PFSK-1 (cell line): ENCODE measurements at regions not wholly inside any gene's neighbourhood (a gene's known extent, or its start where the extent isn't known, plus 50 kb on each side); places are given as distances from the start of the nearest gene placed in this dataset.

Experiments
- FOXP2 ChIP-seq: optimal IDR thresholded peaks from 2 replicates; pipeline ENCODE3; 2011; ENCODE audit warnings: borderline replicate concordance, control low read depth, inconsistent platforms; ENCODE audit not compliant: insufficient read depth; ENCODE audit errors: extremely low read length, extremely low read depth
- POLR2AphosphoS5 ChIP-seq: IDR thresholded peaks from 2 replicates; pipeline ENCODE4 v1.6.1; 2012; ENCODE audit warnings: low read depth, mild to moderate bottlenecking, control low read depth, low read length, moderate library complexity
- SIN3A ChIP-seq: IDR thresholded peaks from 2 replicates; pipeline ENCODE4 v1.6.1; 2012; ENCODE audit warnings: mild to moderate bottlenecking, low read length, moderate library complexity, borderline replicate concordance; ENCODE audit not compliant: insufficient read depth
- TAF1 ChIP-seq: IDR thresholded peaks from 2 replicates; pipeline ENCODE4 v1.6.1; 2012; ENCODE audit warnings: low read length, control low read depth, borderline replicate concordance; ENCODE audit not compliant: insufficient read depth
- TF ChIP-seq, protein P1 (sequence below), 2 experiments: IDR thresholded peaks; 2 replicates each; pipeline versions ENCODE4 v1.6.1 to v1.8.0; 2011 to 2012; ENCODE audit warnings: low read depth in 2 of 2, low read length in 2 of 2, control low read depth in 1 of 2, inconsistent platforms in 1 of 2, mild to moderate bottlenecking in 1 of 2, moderate library complexity in 1 of 2; ENCODE audit not compliant: insufficient read depth in 1 of 2

GRCh38 chr6:26296857-26297648 is 67.9 kb upstream of the BTN3A2 start:
- TF ChIP-seq SIN3A (no peak), POLR2AphosphoS5 (no peak), TAF1 (no peak), FOXP2 (no peak)
- TF ChIP-seq, protein P1, sequence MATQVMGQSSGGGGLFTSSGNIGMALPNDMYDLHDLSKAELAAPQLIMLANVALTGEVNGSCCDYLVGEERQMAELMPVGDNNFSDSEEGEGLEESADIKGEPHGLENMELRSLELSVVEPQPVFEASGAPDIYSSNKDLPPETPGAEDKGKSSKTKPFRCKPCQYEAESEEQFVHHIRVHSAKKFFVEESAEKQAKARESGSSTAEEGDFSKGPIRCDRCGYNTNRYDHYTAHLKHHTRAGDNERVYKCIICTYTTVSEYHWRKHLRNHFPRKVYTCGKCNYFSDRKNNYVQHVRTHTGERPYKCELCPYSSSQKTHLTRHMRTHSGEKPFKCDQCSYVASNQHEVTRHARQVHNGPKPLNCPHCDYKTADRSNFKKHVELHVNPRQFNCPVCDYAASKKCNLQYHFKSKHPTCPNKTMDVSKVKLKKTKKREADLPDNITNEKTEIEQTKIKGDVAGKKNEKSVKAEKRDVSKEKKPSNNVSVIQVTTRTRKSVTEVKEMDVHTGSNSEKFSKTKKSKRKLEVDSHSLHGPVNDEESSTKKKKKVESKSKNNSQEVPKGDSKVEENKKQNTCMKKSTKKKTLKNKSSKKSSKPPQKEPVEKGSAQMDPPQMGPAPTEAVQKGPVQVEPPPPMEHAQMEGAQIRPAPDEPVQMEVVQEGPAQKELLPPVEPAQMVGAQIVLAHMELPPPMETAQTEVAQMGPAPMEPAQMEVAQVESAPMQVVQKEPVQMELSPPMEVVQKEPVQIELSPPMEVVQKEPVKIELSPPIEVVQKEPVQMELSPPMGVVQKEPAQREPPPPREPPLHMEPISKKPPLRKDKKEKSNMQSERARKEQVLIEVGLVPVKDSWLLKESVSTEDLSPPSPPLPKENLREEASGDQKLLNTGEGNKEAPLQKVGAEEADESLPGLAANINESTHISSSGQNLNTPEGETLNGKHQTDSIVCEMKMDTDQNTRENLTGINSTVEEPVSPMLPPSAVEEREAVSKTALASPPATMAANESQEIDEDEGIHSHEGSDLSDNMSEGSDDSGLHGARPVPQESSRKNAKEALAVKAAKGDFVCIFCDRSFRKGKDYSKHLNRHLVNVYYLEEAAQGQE (IDR thresholded peaks at IDR 0.05; ENCODE audit: insufficient read depth in 1 of 2, low read depth in 2 of 2, low read length in 2 of 2) = no peak

DNA sequence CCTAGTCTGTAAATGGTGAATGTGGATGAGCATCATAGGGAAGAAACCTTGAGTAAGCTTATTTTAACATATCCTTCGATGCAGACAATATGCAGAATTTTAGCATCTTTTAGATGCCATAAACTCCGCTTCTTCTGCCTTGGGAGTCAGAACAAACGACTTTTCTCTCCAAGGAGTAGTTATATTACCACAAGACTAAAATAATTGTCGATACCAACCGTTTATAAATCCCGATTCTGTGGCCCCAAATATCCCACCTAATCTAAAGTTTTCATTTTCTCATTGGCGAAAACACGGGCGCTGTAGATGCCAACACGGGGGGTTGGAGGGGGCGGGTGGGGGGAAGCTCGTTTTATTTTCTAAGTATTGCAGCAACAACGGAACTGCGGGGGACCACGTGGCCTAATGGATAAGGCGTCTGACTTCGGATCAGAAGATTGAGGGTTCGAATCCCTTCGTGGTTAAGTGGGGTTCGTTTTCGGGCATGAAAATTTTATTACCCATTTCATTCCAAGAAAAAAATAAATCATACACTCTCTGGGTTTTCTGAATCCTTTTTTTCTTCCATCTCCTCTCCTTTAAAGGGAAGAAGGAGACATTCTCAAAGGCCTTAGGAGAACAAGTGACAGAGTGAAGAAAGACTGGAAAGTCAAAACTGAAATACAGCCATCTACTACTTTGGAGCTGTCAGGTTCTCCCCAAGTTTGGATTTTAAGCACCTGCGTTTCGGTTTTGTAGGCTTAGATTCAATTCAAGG is 65.5 kb upstream of the BTN3A2 start:
- TF ChIP-seq, protein P1 (IDR thresholded peaks at IDR 0.05; ENCODE audit: insufficient read depth in 1 of 2, low read depth in 2 of 2, low read length in 2 of 2) = no peak
- no peak for TF ChIP-seq TAF1
- no peak for TF ChIP-seq POLR2AphosphoS5
- TF ChIP-seq SIN3A = no peak
- no peak for TF ChIP-seq FOXP2

GRCh38 chr6:26300043-26300331 is 65.0 kb upstream of the BTN3A2 start:
- TF ChIP-seq TAF1 = no peak
- TF ChIP-seq, protein P1 (IDR thresholded peaks at IDR 0.05; ENCODE audit: insufficient read depth in 1 of 2, low read depth in 2 of 2, low read length in 2 of 2) = no peak
- TF ChIP-seq FOXP2 = no peak
- TF ChIP-seq POLR2AphosphoS5 = no peak
- TF ChIP-seq SIN3A = no peak

- no peak for TF ChIP-seq POLR2AphosphoS5
- no peak for TF ChIP-seq SIN3A
- TF ChIP-seq TAF1 = no peak
- TF ChIP-seq, protein P1 (IDR thresholded peaks at IDR 0.05; ENCODE audit: insufficient read depth in 1 of 2, low read depth in 2 of 2, low read length in 2 of 2) = no peak
- no peak for TF ChIP-seq FOXP2
Observed at GRCh38 chr6:26300359-26300758, 64.6 kb upstream of the BTN3A2 start.
